Liver (tissue), 8 donors: ENCODE measurements at regions not wholly inside any gene's neighbourhood (a gene's known extent, or its start where the extent isn't known, plus 50 kb on each side); places are given as distances from the start of the nearest gene placed in this dataset.

Experiments used
- DNase-seq: peaks from one replicate; pipeline ENCODE4 v3.0.0-alpha.2; 2017; ENCODE audit warnings: low spot score
- H3K27ac ChIP-seq, 2 donors: one replicate each; pipeline ENCODE4 v1.7.0; 2013; ENCODE audit warnings: inconsistent platforms in 2 of 2, low read length in 2 of 2, control low read depth in 1 of 2, low read depth in 1 of 2, mild to moderate bottlenecking in 1 of 2
- H3K27me3 ChIP-seq, 4 donors: one replicate each; pipeline versions ENCODE4 v1.6.1 to v1.7.0; 2013; ENCODE audit warnings: low read length in 3 of 4, inconsistent platforms in 1 of 4, mild to moderate bottlenecking in 1 of 4, moderate library complexity in 1 of 4; ENCODE audit not compliant: control insufficient read depth in 4 of 4, insufficient read depth in 4 of 4
- H3K36me3 ChIP-seq, 4 donors: one replicate each; pipeline versions ENCODE4 v1.6.1 to v1.7.0; 2013; ENCODE audit warnings: low read length in 3 of 4, mild to moderate bottlenecking in 3 of 4, low read depth in 1 of 4, moderate library complexity in 1 of 4; ENCODE audit not compliant: control insufficient read depth in 4 of 4, insufficient read depth in 3 of 4
- H3K4me1 ChIP-seq, 4 donors: one replicate each; pipeline versions ENCODE4 v1.6.1 to v1.7.0; 2013; ENCODE audit warnings: low read length in 3 of 4, mild to moderate bottlenecking in 3 of 4, moderate library complexity in 1 of 4; ENCODE audit not compliant: control insufficient read depth in 4 of 4, insufficient read depth in 4 of 4
- H3K4me3 ChIP-seq, 3 donors: one replicate each; pipeline versions ENCODE4 v1.6.1 to v1.7.0; 2013; ENCODE audit warnings: low read length in 3 of 3, control low read depth in 1 of 3, low read depth in 1 of 3, mild to moderate bottlenecking in 1 of 3
- H3K9ac ChIP-seq, 2 donors: one replicate each; pipeline ENCODE4 v1.7.0; 2013; ENCODE audit warnings: low read length in 2 of 2, mild to moderate bottlenecking in 2 of 2, moderate library complexity in 2 of 2, control low read depth in 1 of 2, low read depth in 1 of 2
- H3K9me3 ChIP-seq, 4 donors: one replicate each; pipeline versions ENCODE4 v1.6.1 to v1.7.0; 2013; ENCODE audit warnings: low read length in 3 of 4; ENCODE audit not compliant: control insufficient read depth in 4 of 4
- ATF3 ChIP-seq: IDR thresholded peaks from 2 replicates; pipeline ENCODE4 v1.6.1; 2016; ENCODE audit warnings: antibody characterized with exemption
- CTCF ChIP-seq: fragments of 150-350 bp; IDR thresholded peaks from 2 replicates; pipeline ENCODE4 v1.5.1; 2017; ENCODE audit warnings: improper control_type of control experiment, low read depth, low read length; ENCODE audit not compliant: missing input control
- EGR1 ChIP-seq, 2 donors: IDR thresholded peaks; 2 replicates each; pipeline ENCODE4 v1.6.1; 2016 to 2018; ENCODE audit warnings: antibody characterized with exemption in 2 of 2, low read depth in 2 of 2
- FOXA1 ChIP-seq: IDR thresholded peaks from 2 replicates; pipeline ENCODE4 v1.6.1; 2016; ENCODE audit warnings: antibody characterized with exemption
- FOXA2 ChIP-seq: IDR thresholded peaks from 2 replicates; pipeline ENCODE4 v1.6.1; 2016; ENCODE audit warnings: antibody characterized with exemption
- HNF4A ChIP-seq, 2 donors: conservative IDR thresholded peaks; 2 replicates each; pipeline ENCODE4 v1.6.1; 2016; ENCODE audit warnings: antibody characterized with exemption in 2 of 2, mild to moderate bottlenecking in 2 of 2
- HNF4G ChIP-seq: IDR thresholded peaks from 2 replicates; pipeline ENCODE4 v1.6.1; 2016; ENCODE audit warnings: antibody characterized with exemption
- JUND ChIP-seq, 2 donors: IDR thresholded peaks; 2 replicates each; pipeline ENCODE4 v1.6.1; 2016; ENCODE audit warnings: antibody characterized with exemption in 2 of 2
- NR2F2 ChIP-seq: IDR thresholded peaks from 2 replicates; pipeline ENCODE4 v1.6.1; 2016; ENCODE audit warnings: antibody characterized with exemption
- RAD21 ChIP-seq, 2 donors: IDR thresholded peaks; 2 replicates each; pipeline ENCODE4 v1.6.1; 2016; ENCODE audit warnings: antibody characterized with exemption in 2 of 2, mild to moderate bottlenecking in 2 of 2
- RXRA ChIP-seq, 2 donors: IDR thresholded peaks; 2 replicates each; pipeline ENCODE4 v1.6.1; 2017 to 2018; ENCODE audit warnings: antibody characterized with exemption in 2 of 2, mild to moderate bottlenecking in 1 of 2
- SP1 ChIP-seq: IDR thresholded peaks from 2 replicates; pipeline ENCODE4 v1.6.1; 2018; ENCODE audit warnings: antibody characterized with exemption, mild to moderate bottlenecking
- TAF1 ChIP-seq: conservative IDR thresholded peaks from 2 replicates; pipeline ENCODE4 v1.6.1; 2016; ENCODE audit warnings: antibody characterized with exemption, mild to moderate bottlenecking
- YY1 ChIP-seq: IDR thresholded peaks from 2 replicates; pipeline ENCODE4 v1.6.1; 2016; ENCODE audit warnings: antibody characterized with exemption, mild to moderate bottlenecking
- WGBS: extraction: QIAGEN DNeasy Blood & Tissue Kit; methylation state at CpG from one replicate; pipeline ENCODE4 v1.1.7; 2013; 5-methylcytosine and 5-hydroxymethylcytosine counted together
- TF ChIP-seq, protein P1 (sequence below): IDR thresholded peaks from 2 replicates; pipeline ENCODE4 v1.6.1; 2016; ENCODE audit warnings: antibody characterized with exemption
- TF ChIP-seq, protein P2 (sequence below): IDR thresholded peaks from 2 replicates; pipeline ENCODE4 v1.6.1; 2016; ENCODE audit warnings: antibody characterized with exemption, mild to moderate bottlenecking
- TF ChIP-seq, protein P3 (sequence below): IDR thresholded peaks from 2 replicates; pipeline ENCODE4 v1.6.1; 2016; ENCODE audit warnings: antibody characterized with exemption
- donor health status: healthy.
- donor health status: healthy.
- donor health status: healthy.
- donor health status: healthy.
- donor health status: healthy.

DNA sequence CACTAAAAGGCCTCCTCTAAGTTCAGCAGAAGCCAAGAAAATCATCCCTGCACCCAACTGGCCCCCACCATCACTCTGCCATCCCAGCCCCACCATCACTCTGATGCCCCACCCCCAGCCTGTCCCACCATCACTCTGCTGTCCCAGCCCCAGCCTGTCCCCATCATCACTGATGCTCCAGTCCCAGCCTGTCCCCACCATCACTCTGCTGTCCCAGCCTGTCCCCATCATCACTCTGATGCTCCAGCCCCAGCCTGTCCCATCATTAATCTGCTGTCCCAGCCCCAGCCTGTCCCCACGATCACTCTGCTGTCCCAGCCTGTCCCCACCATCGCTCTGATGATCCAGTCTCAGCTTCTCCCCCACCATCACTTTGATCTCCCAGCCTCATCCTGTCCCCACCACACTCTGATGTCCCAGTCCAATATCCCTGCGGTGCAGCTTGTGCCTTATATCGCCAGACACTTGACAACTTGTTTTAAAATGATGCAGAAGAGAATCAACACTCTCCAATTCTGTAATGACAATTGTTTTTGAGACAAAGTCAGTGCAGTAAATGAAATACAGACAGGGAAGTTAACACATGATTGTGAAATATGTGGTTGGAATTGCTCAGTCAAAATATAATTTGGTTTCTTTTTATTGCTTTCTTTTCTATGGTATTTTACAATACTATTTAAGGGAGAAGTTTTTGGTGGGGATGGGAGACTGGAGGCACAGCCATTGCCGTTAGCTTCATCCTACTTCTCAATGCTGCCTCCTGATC, 100.8 kb downstream of the TNFAIP3 start:
- Histone ChIP-seq H3K4me3 (no peak overlapping the region), H3K36me3 (no peaks in the 10 kb centered on the region), H3K27ac (peak overlapping the region; percentile 7 to 43), H3K9ac (no peak overlapping the region), H3K9me3 (no peaks in the 10 kb centered on the region), H3K27me3 (no peaks in the 10 kb centered on the region), H3K4me1 (no peaks in the 10 kb centered on the region)
- no peak for DNase-seq
- 82% methylated on average over 5 of the region's 5 CpGs for WGBS
- TF ChIP-seq ATF3 (no peak), RAD21 (IDR thresholded peaks at IDR 0.05) (no peak), TAF1 (no peak), HNF4A (conservative IDR thresholded peaks at IDR 0.05) (no peak), FOXA1 (no peak), CTCF (no peak), RXRA (IDR thresholded peaks at IDR 0.05) (no peak), FOXA2 (no peak), EGR1 (IDR thresholded peaks at IDR 0.05; ENCODE audit: low read depth in 2 of 2) (no peak), HNF4G (no peak)
- TF ChIP-seq, protein P1, sequence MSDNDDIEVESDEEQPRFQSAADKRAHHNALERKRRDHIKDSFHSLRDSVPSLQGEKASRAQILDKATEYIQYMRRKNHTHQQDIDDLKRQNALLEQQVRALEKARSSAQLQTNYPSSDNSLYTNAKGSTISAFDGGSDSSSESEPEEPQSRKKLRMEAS: no peak
- TF ChIP-seq, protein P2, sequence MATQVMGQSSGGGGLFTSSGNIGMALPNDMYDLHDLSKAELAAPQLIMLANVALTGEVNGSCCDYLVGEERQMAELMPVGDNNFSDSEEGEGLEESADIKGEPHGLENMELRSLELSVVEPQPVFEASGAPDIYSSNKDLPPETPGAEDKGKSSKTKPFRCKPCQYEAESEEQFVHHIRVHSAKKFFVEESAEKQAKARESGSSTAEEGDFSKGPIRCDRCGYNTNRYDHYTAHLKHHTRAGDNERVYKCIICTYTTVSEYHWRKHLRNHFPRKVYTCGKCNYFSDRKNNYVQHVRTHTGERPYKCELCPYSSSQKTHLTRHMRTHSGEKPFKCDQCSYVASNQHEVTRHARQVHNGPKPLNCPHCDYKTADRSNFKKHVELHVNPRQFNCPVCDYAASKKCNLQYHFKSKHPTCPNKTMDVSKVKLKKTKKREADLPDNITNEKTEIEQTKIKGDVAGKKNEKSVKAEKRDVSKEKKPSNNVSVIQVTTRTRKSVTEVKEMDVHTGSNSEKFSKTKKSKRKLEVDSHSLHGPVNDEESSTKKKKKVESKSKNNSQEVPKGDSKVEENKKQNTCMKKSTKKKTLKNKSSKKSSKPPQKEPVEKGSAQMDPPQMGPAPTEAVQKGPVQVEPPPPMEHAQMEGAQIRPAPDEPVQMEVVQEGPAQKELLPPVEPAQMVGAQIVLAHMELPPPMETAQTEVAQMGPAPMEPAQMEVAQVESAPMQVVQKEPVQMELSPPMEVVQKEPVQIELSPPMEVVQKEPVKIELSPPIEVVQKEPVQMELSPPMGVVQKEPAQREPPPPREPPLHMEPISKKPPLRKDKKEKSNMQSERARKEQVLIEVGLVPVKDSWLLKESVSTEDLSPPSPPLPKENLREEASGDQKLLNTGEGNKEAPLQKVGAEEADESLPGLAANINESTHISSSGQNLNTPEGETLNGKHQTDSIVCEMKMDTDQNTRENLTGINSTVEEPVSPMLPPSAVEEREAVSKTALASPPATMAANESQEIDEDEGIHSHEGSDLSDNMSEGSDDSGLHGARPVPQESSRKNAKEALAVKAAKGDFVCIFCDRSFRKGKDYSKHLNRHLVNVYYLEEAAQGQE: no peak
- TF ChIP-seq, protein P3, sequence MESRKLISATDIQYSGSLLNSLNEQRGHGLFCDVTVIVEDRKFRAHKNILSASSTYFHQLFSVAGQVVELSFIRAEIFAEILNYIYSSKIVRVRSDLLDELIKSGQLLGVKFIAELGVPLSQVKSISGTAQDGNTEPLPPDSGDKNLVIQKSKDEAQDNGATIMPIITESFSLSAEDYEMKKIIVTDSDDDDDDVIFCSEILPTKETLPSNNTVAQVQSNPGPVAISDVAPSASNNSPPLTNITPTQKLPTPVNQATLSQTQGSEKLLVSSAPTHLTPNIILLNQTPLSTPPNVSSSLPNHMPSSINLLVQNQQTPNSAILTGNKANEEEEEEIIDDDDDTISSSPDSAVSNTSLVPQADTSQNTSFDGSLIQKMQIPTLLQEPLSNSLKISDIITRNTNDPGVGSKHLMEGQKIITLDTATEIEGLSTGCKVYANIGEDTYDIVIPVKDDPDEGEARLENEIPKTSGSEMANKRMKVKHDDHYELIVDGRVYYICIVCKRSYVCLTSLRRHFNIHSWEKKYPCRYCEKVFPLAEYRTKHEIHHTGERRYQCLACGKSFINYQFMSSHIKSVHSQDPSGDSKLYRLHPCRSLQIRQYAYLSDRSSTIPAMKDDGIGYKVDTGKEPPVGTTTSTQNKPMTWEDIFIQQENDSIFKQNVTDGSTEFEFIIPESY: no peak

DNA sequence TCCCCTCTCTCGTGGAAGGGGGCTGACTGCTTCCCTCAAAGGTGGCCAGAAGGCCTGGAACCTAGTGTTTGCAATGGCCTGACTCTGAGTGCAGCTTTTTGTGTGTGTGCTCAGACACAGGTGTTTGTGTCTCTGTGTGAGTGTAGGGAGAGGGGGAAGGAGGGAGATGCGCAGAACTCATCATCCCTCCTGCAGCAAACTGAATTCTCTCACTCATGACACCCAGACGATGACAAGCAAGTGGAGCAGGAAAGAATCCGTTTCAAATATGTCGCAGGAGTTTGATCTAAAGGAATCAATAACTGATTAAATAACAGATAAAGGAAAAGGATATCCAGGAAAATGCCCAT, 101.4 kb downstream of the TNFAIP3 start:
- H3K9me3 ChIP-seq: no peaks in the 10 kb centered on the region
- 88% methylated on average over 5 of the region's 5 CpGs for WGBS
- no peaks in the 10 kb centered on the region for H3K4me1 ChIP-seq
- no peaks in the 10 kb centered on the region for H3K36me3 ChIP-seq
- no peak overlapping the region for H3K9ac ChIP-seq
- no peak overlapping the region for H3K27ac ChIP-seq
- H3K27me3 ChIP-seq: no peaks in the 10 kb centered on the region
- no peak overlapping the region for H3K4me3 ChIP-seq
- DNase-seq: no peak
- TF ChIP-seq SP1: no peak
- no peak for TF ChIP-seq JUND (IDR thresholded peaks at IDR 0.05)
- no peak for TF ChIP-seq FOXA2
- no peak for TF ChIP-seq TAF1
- TF ChIP-seq YY1: no peak
- TF ChIP-seq HNF4A (conservative IDR thresholded peaks at IDR 0.05): no peak
- TF ChIP-seq, protein P2: no peak
- TF ChIP-seq NR2F2: no peak
- no peak for TF ChIP-seq CTCF
- no peak for TF ChIP-seq HNF4G
